GM19240 (cell line): ENCODE measurements at regions not wholly inside any gene's neighbourhood (a gene's known extent, or its start where the extent isn't known, plus 50 kb on each side); places are given as distances from the start of the nearest gene placed in this dataset.
"Not testable (repeated sequence)": the region's sequence is repeated elsewhere in the genome, so short reads cannot be mapped to it uniquely, and the experiment has no call there.

Experiments
- DNase-seq: peaks from one replicate; pipeline ENCODE4 v3.0.0; 2011; ENCODE audit warnings: low spot score; ENCODE audit not compliant: insufficient read length

GRCh38 chr10:29881811-29882210 is 177.6 kb downstream of the JCAD start:
- no peak for DNase-seq

- DNase-seq: no peak
Measured at GRCh38 chr10:29881336-29881771, 178.0 kb downstream of the JCAD start.

GRCh38 chr10:29880856-29881255 is 178.5 kb downstream of the JCAD start:
- DNase-seq: no peak

- no peak for DNase-seq
Measured at GRCh38 chr10:29879862-29880261, 179.5 kb downstream of the JCAD start.

GRCh38 chr10:29878492-29878891 is 180.9 kb downstream of the JCAD start:
- DNase-seq: no peak

GRCh38 chr10:29877793-29878491 is 181.4 kb downstream of the JCAD start:
- no peak for DNase-seq

- no peak for DNase-seq
Measured at GRCh38 chr10:29876008-29876555, 183.3 kb downstream of the JCAD start.

GRCh38 chr10:29874606-29875269 is 184.6 kb downstream of the JCAD start:
- DNase-seq: no peak

GRCh38 chr10:29873941-29874484 is 185.4 kb downstream of the JCAD start:
- no peak for DNase-seq

GRCh38 chr10:29870522-29871044 is 188.8 kb downstream of the JCAD start:
- DNase-seq: no peak

- no peak for DNase-seq
Measured at GRCh38 chr10:29869593-29869992, 189.8 kb downstream of the JCAD start.

- no peak for DNase-seq
Measured at GRCh38 chr10:29866356-29866755, 193.0 kb downstream of the JCAD start.

- DNase-seq: no peak
Measured at GRCh38 chr10:29865700-29866355, 193.6 kb downstream of the JCAD start.

GRCh38 chr10:29862923-29863614 is 196.3 kb downstream of the JCAD start:
- DNase-seq: no peak

GRCh38 chr10:29861811-29862505 is 197.4 kb downstream of the JCAD start:
- no peak for DNase-seq

GRCh38 chr10:29861231-29861630 is 198.2 kb downstream of the JCAD start:
- DNase-seq: not testable (repeated sequence)

- no peak for DNase-seq
Measured at GRCh38 chr10:29860166-29860565, 199.2 kb downstream of the JCAD start.

GRCh38 chr10:29859521-29860130 is 199.8 kb downstream of the JCAD start:
- no peak for DNase-seq

GRCh38 chr10:29858702-29859267 is 200.6 kb downstream of the JCAD start:
- no peak for DNase-seq
